Activated CD4-positive, alpha-beta memory T cell treated with anti-CD3 and anti-CD28 coated beads for 36 hours (primary cell): ENCODE measurements at regions not wholly inside any gene's neighbourhood (a gene's known extent, or its start where the extent isn't known, plus 50 kb on each side); places are given as distances from the start of the nearest gene placed in this dataset.

Experiments
- CTCF ChIA-PET: fragments of 350-600 bp; sonication (Branson Sonifier 250); formaldehyde crosslinking; loops from one replicate; lab custom pipeline; 2021; ENCODE audit warnings: antibody characterized with exemption, inconsistent platforms; lab: Charles Lee
- POLR2A ChIA-PET: fragments of 350-600 bp; sonication (Branson Sonifier 250); formaldehyde crosslinking; loops from one replicate; lab custom pipeline; 2021; ENCODE audit warnings: antibody characterized with exemption; lab: Charles Lee
- DNase-seq: peaks from one replicate; pipeline ENCODE4 v3.0.0-alpha.2; 2020
- H3K27ac Mint-ChIP-seq: one replicate; pipeline ENCODE4 v1.8.0; 2021; ENCODE audit warnings: mixed read lengths
- H3K27me3 Mint-ChIP-seq: one replicate; pipeline ENCODE4 v1.8.0; 2021; ENCODE audit warnings: mixed read lengths
- H3K36me3 Mint-ChIP-seq: one replicate; pipeline ENCODE4 v1.8.0; 2021; ENCODE audit warnings: mixed read lengths
- H3K4me1 Mint-ChIP-seq: one replicate; pipeline ENCODE4 v1.8.0; 2021; ENCODE audit warnings: low read depth, mixed read lengths
- H3K4me3 Mint-ChIP-seq: one replicate; pipeline ENCODE4 v1.8.0; 2021; ENCODE audit warnings: mild to moderate bottlenecking, mixed read lengths
- H3K9me3 Mint-ChIP-seq: one replicate; pipeline ENCODE4 v1.8.0; 2021; ENCODE audit warnings: mixed read lengths
- intact Hi-C: fragments of 100-400 bp; cut with micrococcal nuclease; formaldehyde crosslinking; loops from one replicate; pipeline ENCODE4 v1.15.1; 2023

DNA sequence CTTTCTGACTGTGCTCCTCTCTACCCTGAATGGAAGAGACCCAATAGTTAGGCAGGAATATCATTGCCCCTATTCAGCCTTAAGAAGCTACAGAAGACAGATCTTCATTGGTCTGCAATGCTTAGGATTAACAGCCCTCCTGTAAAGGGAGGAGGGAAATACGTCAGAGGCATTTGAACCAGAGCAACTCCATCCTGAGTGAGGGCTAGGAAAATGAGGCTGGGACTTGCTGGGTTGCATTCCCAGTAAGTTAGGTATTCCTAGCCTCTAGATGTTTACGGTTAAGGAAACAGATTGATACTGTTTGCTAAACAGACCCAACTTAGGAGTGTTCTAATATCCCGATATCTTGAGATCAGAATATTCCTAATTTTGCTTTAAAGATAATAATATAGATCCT is 63.5 kb downstream of the PCDH18 start:
- intact Hi-C loops = no loop called here

DNA sequence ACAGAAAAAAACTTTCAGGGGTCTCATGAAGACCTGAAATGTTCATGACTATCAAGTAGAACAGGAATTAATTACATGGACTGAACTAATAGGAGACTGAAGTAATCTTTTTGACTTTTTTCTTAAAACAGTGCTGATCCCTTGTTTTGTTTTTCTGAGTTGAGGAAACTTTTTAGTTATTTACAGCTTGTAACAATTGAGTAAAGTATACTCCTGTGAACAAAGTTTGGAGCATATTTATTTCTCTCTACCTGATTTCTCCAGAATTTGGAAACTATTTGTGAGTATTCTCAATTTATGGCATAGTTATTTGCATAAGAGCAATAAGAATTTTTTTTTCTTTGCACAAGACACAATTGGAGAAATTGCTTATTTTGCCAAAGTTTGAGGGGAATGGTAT is 64.8 kb downstream of the PCDH18 start:
- ChIA-PET CTCF (no interaction called here), POLR2A (no interaction called here)
- Mint-ChIP-seq H3K4me3 (no peak overlapping the region), H3K9me3 (peaks cover 16% of the 10 kb centered on the region), H3K36me3 (no peaks in the 10 kb centered on the region), H3K4me1 (no peaks in the 10 kb centered on the region), H3K27ac (no peak overlapping the region), H3K27me3 (no peaks in the 10 kb centered on the region)
- intact Hi-C loops = no loop called here
- DNase-seq = no peak

More for the DNA sequence above, 63.5 kb downstream of the PCDH18 start:
- POLR2A ChIA-PET = no interaction called here
- Mint-ChIP-seq H3K4me3 (no peak overlapping the region), H3K9me3 (peaks cover 16% of the 10 kb centered on the region), H3K27me3 (no peaks in the 10 kb centered on the region), H3K27ac (no peak overlapping the region), H3K4me1 (no peaks in the 10 kb centered on the region), H3K36me3 (no peaks in the 10 kb centered on the region)
- no peak for DNase-seq
- CTCF ChIA-PET = no interaction called here

DNA sequence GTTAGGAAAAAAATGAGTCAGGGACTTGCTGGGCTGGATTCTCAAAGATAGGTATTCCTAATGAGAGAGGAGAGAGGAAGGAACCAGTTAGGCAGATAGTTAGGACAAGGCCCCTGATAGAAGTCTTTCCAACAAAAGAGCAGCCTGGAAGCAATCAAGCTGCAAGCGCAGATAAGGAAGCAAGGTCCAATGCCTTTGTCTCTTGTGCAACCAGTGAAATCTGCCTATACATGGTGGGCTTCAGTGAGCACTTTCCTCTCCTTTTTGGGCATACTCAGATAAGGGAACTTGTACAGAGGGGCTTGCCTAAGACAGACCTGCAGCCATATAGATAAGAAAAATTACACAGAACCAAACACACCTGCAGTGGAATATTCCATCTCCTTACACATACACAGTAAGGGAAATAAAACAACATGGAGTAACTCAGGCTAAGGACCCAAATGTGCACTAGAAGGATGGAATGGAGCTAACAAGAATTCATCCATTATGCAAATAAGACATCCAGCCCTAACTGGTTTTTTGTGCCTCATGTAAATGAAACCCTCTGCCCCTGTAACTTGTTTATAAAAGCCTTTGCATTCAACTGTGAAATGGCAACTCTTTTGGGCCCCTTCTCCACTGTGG is 68.8 kb downstream of the PCDH18 start:
- no peaks in the 10 kb centered on the region for H3K27me3 Mint-ChIP-seq

GRCh38 chr4:137455647-137456321 is 76.5 kb downstream of the PCDH18 start:
- Mint-ChIP-seq H3K9me3 (peaks cover 6% of the 10 kb centered on the region), H3K4me3 (no peak overlapping the region), H3K27ac (no peak overlapping the region), H3K4me1 (no peaks in the 10 kb centered on the region), H3K27me3 (no peaks in the 10 kb centered on the region), H3K36me3 (no peaks in the 10 kb centered on the region)
- no peak for DNase-seq
- intact Hi-C loops = no loop called here
- ChIA-PET CTCF (interaction anchor here (1.2 kb wide), 1 partner anchor 19 kb away, joined by 3 read pairs; no protein-coding TSS in a partner anchor), POLR2A (no interaction called here)

More for the DNA sequence above, 68.8 kb downstream of the PCDH18 start:
- intact Hi-C loops = no loop called here
- H3K36me3 Mint-ChIP-seq = no peaks in the 10 kb centered on the region
- POLR2A ChIA-PET = no interaction called here
- no peak for DNase-seq
- H3K9me3 Mint-ChIP-seq = peaks cover 22% of the 10 kb centered on the region
- H3K27ac Mint-ChIP-seq = no peak overlapping the region
- H3K4me1 Mint-ChIP-seq = no peaks in the 10 kb centered on the region
- CTCF ChIA-PET = no interaction called here
- H3K4me3 Mint-ChIP-seq = no peak overlapping the region

DNA sequence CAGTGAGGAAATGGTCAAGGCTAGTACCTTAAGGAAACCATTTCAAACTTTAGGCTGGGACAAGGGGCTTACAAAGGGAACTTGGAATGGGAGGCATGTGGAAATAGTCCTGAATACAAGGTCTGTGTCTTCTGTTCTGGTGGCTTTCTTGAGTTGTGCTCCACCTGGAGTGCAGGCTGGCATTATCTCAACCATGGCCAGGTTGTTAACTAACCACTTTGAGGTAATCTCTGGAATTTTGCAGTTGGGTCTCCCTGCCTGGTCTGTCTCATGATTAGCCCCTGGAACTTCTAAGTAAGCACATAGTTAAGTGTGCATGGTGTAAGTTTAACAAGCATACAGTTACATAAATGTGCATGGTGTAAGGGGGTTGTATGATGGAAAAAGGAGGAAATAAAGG is 77.5 kb downstream of the PCDH18 start:
- POLR2A ChIA-PET = no interaction called here
- Mint-ChIP-seq H3K27me3 (no peaks in the 10 kb centered on the region), H3K9me3 (peaks cover 4% of the 10 kb centered on the region), H3K36me3 (no peaks in the 10 kb centered on the region), H3K27ac (no peak overlapping the region), H3K4me1 (no peaks in the 10 kb centered on the region), H3K4me3 (no peak overlapping the region)
- intact Hi-C loops = no loop called here
- CTCF ChIA-PET = no interaction called here
- DNase-seq = no peak

GRCh38 chr4:137452799-137453198 is 79.5 kb downstream of the PCDH18 start:
- Mint-ChIP-seq H3K9me3 (peaks cover 6% of the 10 kb centered on the region), H3K27me3 (no peaks in the 10 kb centered on the region), H3K27ac (no peak overlapping the region), H3K4me1 (no peaks in the 10 kb centered on the region), H3K36me3 (no peaks in the 10 kb centered on the region), H3K4me3 (no peak overlapping the region)
- CTCF ChIA-PET = no interaction called here
- DNase-seq = no peak
- POLR2A ChIA-PET = no interaction called here
- intact Hi-C loops = no loop called here

GRCh38 chr4:137451172-137451825 is 81.0 kb downstream of the PCDH18 start:
- ChIA-PET CTCF (no interaction called here), POLR2A (no interaction called here)
- Mint-ChIP-seq H3K27ac (no peak overlapping the region), H3K36me3 (no peaks in the 10 kb centered on the region), H3K27me3 (no peaks in the 10 kb centered on the region), H3K9me3 (peaks cover 6% of the 10 kb centered on the region), H3K4me3 (no peak overlapping the region), H3K4me1 (no peaks in the 10 kb centered on the region)
- DNase-seq = no peak
- intact Hi-C loops = no loop called here

DNA sequence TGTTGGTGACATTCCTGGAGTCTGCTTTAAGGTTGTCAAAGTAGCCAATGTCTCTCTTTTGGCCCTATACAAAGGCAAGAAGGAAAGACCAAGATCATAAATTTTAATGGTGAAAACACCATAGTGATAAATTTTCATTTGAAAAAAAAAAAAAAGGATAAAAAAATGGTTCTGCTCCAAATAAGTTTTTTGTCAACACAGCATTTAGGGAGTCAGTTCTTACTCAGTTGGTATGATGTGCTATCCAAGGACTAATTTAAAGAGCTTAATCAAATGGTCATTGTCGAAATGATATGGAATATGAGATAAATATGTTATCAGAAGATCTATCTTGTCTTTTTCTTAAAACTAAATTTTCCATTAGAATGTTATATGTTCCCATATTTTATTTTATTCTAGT is 83.9 kb downstream of the PCDH18 start:
- no peak for DNase-seq
- POLR2A ChIA-PET = no interaction called here
- H3K27ac Mint-ChIP-seq = no peak overlapping the region
- CTCF ChIA-PET = no interaction called here
- no peaks in the 10 kb centered on the region for H3K36me3 Mint-ChIP-seq
- H3K4me1 Mint-ChIP-seq = no peaks in the 10 kb centered on the region
- no peaks in the 10 kb centered on the region for H3K27me3 Mint-ChIP-seq
- intact Hi-C loops = no loop called here
- H3K9me3 Mint-ChIP-seq = peaks cover 8% of the 10 kb centered on the region
- H3K4me3 Mint-ChIP-seq = no peak overlapping the region

DNA sequence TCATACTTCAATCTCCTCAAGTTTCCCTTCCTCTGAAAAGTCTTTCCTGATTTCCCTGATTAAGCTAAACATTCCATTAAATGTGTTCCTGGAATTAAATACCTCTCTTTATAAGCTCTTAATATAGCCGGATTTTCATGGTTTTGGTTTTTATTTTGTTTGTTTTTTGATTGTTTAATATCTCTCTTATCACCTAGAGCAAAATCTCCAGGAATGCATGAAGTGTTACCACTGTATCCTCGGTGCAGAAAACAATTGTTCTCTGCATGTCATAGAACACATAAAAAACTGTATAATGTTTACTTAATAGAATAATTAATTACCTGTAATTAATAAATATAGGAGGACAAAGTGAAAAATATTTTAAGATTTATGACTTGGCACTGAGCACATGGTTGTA is 86.2 kb downstream of the PCDH18 start:
- Mint-ChIP-seq H3K36me3 (no peaks in the 10 kb centered on the region), H3K27me3 (no peaks in the 10 kb centered on the region), H3K4me3 (no peak overlapping the region), H3K9me3 (peaks cover 7% of the 10 kb centered on the region), H3K4me1 (no peaks in the 10 kb centered on the region), H3K27ac (no peak overlapping the region)
- POLR2A ChIA-PET = no interaction called here
- intact Hi-C loops = no loop called here
- CTCF ChIA-PET = no interaction called here
- no peak for DNase-seq

DNA sequence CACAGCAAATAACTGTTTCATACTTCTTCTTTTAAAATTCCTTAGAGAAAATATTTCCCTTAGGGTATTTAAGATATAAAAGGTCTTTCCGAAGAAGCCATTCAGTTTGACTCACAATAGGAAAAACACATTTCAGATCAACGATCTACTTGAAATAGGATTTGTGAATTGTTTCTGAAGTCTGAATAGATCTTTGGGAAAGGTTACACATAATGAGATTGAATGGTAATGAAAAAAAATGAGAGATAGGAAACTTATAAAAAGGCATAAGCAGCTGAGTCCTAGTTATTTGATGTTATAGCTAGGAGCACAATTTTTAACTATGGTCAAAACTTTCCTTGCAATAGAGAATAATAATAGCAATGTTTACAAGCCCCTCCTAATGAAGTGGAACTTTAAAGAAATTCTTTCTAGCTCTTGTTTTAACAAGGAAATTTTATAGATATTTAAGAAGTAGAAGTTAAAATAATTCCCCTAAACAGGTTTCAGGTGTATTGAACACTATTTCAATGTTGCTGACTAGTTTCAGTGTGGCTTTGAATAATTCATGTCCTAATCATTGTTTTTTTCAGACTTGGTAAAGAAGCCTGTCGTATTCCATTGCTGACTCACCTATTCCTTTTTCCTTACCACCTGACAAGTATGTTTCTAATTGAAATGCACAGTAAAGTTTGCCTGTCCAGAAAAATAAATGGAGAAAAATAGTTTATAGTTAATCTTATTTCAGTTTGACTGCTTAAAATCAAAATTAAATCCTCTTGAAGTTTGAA is 89.1 kb downstream of the PCDH18 start:
- intact Hi-C loops = no loop called here
- DNase-seq = no peak
- ChIA-PET POLR2A (no interaction called here), CTCF (no interaction called here)
- Mint-ChIP-seq H3K4me1 (no peaks in the 10 kb centered on the region), H3K9me3 (peaks cover 3% of the 10 kb centered on the region), H3K27me3 (no peaks in the 10 kb centered on the region), H3K36me3 (no peaks in the 10 kb centered on the region), H3K27ac (no peak overlapping the region), H3K4me3 (no peak overlapping the region)

DNA sequence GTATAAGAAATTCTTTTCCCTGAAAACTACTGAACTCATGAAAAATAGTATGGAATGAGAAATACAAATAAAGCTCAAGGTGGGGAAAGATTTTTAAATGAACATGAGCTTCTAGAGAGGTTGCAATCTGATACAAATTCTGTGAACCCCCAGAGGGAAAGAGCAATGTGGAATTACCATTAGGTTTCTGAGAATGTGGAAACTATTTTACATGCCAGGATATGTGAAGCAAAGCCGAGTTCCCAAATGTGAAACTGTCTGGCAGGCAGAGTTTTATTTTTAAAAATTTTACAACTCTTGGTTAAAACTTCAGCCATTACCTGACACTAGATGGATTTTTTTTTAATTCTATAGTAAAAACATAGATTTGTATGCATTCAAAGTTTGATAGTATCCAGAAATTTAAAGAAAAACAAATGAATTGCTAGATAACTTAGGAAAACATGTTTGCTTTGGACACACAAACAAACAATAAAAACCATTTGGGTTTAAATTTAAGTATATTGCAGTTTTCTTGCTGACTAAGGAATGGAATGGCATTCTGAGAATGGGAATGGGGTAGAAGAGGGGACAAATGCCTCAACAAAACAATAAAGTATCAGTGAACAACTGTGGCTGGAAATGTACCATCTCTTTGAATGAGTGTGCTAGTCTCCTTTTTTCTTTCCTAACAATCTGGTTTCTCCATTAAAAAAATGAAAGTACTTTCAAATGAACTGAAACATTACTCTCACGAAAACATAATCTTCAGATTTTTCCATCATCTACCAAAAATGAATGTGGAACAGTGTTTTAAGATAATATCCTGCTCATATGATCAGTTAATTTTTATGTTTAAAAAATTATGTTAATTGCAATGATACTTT is 99.6 kb downstream of the PCDH18 start:
- H3K4me1 Mint-ChIP-seq = no peaks in the 10 kb centered on the region
- ChIA-PET CTCF (no interaction called here), POLR2A (no interaction called here)
- H3K9me3 Mint-ChIP-seq = peaks cover 2% of the 10 kb centered on the region
- intact Hi-C loops = no loop called here
- H3K36me3 Mint-ChIP-seq = no peaks in the 10 kb centered on the region
- H3K4me3 Mint-ChIP-seq = no peak overlapping the region
- H3K27ac Mint-ChIP-seq = no peak overlapping the region
- no peaks in the 10 kb centered on the region for H3K27me3 Mint-ChIP-seq
- no peak for DNase-seq

DNA sequence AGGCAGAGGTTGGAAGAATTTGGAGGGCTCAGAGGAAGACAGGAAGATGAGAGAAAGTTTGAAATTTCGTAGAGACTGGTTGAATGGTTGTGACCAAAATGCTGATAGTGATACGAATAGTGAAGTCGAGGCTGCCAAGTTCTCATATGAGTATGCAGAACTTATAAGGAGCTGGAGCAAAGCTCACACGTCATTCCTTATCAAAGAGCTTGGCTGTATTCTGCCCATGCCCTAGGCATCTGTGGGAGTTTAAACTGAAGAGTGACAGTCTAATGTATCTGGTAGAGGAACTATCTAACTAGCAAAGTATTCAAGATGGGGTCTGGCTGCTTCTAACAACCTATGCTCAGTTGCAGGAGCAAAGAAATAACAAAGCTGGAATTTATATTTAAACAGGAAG is 102.1 kb downstream of the PCDH18 start:
- H3K9me3 Mint-ChIP-seq = peaks cover 4% of the 10 kb centered on the region
- CTCF ChIA-PET = no interaction called here

More for the DNA sequence above, 102.1 kb downstream of the PCDH18 start:
- no peak overlapping the region for H3K27ac Mint-ChIP-seq
- no peak overlapping the region for H3K4me3 Mint-ChIP-seq
- intact Hi-C loops = no loop called here
- no peaks in the 10 kb centered on the region for H3K27me3 Mint-ChIP-seq
- POLR2A ChIA-PET = no interaction called here
- DNase-seq = no peak
- no peaks in the 10 kb centered on the region for H3K4me1 Mint-ChIP-seq
- H3K36me3 Mint-ChIP-seq = no peaks in the 10 kb centered on the region
